ENCODE measurements at regions not wholly inside any gene's neighbourhood (a gene's known extent, or its start where the extent isn't known, plus 50 kb on each side); places are given as distances from the start of the nearest gene placed in this dataset.

DNA sequence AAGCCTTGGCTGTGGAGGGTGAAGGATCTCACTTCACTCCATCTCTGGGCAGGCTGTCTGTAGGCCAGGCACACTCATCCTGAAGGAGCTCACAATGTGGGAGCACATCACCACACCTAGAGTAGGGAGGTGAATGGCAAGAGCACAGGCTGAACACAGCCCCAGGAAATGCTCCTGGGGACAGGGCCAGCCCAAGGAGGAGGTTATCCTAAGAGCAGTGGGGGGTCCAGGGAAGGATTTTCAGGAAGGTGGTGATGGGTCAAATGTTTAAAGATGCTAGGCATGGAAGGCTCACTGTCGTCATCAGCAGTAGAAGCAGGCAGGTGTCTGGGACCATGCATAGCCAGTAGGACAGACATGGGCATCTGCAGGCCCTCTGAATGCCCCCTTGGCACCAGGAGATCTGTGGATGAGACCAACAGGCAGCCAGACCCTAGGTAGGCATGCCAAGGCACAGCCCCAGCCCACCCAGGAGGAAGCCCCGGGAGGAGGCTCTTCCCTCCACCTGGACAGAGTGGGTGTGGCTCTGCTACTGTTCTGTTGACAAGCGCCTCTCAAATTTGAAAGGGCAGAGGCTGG lies 91.7 kb upstream of the RAB6C start:
- no peak for DNase-seq (ENCODE audit: low read depth in 2 of 3, low spot score in 2 of 3)

DNA sequence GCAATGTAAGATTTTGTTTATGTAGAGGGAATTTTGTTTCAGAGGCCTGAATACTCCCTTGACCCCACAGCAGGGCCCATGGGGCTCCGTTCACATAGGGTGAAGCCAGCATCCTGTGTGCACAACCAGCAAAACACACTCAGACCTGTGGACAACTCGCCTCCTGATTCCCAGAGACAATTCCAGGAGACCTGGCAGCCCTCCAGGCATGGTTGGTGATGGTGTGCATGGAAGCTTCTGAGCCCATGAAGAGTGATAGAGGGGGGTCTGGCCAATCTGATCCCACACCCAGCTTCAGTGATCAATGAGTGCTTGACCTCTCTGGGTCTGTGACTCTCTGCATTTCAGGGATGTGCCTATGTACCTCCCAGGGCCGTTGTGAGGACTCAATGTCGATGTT lies 91.0 kb upstream of the RAB6C start:
- DNase-seq (ENCODE audit: low read depth in 2 of 3, low spot score in 2 of 3): no peak

GRCh38 chr2:129888896-129889295 lies 90.6 kb upstream of the RAB6C start:
- no peak for DNase-seq (ENCODE audit: low read depth in 2 of 3, low spot score in 2 of 3)

GRCh38 chr2:129891341-129892320 lies 87.8 kb upstream of the RAB6C start:
- DNase-seq (ENCODE audit: low read depth in 2 of 3, low spot score in 2 of 3): no peak

DNA sequence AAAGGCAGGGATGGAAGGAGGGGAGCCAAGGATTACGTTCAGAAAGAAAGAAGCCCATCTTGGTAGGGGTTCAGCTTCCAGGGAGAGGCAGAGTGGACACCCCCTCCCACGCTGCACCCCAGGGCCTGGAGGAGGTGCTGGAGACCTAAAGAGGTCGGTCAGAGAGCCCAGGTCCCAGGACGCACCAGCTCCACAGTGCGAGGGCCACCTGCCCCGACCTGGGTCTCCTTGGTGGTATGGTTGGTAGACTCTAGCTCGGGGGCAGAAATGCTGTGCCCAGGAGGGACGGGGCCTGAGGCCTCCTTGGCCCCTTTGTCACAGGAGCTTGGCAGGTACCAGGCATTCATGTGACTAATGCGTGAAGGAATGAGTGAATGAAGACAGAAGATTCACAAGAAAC lies 87.1 kb upstream of the RAB6C start:
- no peak for DNase-seq (ENCODE audit: low read depth in 2 of 3, low spot score in 2 of 3)

- DNase-seq (ENCODE audit: low read depth in 2 of 3, low spot score in 2 of 3): no peak
Observed at GRCh38 chr2:129892773-129893172, 86.7 kb upstream of the RAB6C start.

GRCh38 chr2:129893244-129893643 lies 86.2 kb upstream of the RAB6C start:
- no peak for DNase-seq (ENCODE audit: low read depth in 2 of 3, low spot score in 2 of 3)

DNA sequence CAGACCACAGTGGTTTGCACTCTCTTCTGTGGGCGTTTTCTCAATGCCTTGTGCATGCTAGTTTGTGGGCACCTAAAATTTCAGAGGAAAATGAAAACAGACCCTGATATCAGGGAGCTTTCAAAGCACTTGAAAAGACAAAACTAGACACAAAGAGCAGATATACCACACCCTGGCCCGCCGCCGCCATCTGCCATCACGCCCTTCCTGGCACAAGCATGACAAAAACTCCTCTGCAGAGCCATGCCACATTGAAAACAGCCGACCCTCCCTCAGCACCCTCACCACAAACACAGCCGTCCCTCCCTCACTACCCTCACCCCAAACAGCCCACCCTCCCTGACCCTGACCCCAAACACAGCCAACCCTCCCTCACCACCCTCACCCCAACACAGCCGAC lies 84.8 kb upstream of the RAB6C start:
- DNase-seq (ENCODE audit: low read depth in 2 of 3, low spot score in 2 of 3): no peak

- DNase-seq (ENCODE audit: low read depth in 2 of 3, low spot score in 2 of 3): no peak
Observed at GRCh38 chr2:129895061-129895460, 84.4 kb upstream of the RAB6C start.

GRCh38 chr2:129895526-129896082 lies 83.9 kb upstream of the RAB6C start:
- no peak for DNase-seq (ENCODE audit: low read depth in 2 of 3, low spot score in 2 of 3)

DNA sequence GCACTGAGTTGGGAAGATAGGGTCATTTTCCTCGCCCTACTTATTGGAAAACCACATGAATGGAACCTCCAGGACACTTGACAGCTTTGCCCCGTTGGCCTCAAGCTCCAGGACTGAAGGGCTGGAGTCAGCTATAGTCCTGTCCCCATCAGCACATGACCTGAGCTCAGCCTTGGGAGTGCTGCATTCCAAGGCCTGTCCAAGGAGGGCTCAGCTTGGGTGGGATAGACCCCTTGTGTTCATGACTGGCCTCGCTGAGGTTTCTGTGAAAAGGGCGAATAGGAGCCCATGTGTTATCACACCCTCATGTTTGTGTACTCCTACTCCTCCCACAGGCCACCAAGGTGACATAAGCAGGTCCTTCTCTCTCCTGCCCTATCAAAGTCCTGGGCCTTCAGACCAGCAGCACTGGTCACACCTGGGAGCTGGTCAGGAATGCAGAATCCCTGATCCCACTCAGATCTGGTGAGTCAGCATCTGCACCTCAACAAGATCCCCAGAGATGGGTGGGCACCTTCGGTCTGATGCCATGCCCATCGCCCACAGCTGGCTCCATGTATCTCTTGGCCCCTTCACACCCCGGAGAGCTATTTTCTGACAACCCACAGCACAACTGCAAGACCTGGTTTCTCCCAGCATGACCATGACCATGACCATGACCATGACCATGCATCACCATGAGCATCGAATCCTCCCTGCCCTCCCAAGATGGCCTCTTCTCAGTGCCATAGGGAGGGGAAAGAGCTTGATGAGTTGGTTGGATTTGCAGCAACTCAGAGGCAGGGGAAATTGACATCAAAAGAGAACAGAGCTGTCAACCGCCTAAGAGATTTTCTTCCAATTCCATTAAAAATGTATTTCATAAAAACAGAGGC lies 83.0 kb upstream of the RAB6C start:
- DNase-seq (ENCODE audit: low read depth in 2 of 3, low spot score in 2 of 3): no peak

- DNase-seq (ENCODE audit: low read depth in 2 of 3, low spot score in 2 of 3): no peak
Observed at GRCh38 chr2:129901754-129902415, 77.6 kb upstream of the RAB6C start.

DNA sequence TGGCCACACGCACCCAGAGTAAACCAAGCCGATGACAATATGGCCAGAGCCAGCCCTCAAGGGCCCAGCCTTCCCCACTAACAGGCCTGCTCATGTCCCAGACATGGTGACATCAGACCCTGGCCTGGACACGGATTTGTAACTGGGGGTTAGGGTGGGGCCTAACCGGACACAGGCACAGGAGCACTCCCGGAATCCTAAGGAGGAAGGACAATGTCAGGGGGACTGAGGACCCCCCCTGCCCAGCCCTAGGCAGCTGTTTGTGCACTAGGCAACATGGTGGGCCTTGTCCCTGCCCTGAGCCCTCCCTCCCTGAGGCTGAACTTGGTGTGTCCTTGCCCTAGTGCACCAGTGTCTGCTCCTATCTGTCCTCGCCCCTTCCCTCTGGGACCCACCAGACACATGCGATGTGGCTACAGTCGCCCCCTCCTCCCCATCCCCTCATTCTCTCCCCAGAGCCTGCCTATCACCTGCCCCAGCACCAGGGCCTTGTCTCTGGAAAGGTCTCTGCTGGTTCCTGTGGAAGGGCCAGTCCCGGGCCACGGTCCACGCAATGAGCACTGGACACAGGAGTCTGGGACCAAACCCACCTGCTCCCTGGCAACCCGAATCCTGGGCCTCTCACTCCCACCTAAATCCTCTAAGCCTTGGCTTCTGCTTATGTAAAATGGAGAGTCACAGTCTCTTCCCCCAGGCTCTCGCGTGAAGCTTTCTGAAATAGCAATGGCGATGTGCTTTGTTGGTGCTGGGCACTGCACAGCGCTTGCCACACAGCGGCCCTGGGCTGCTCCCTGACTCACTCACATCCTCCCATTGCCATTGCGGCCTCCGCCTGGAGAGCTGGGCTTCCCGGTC lies 76.5 kb upstream of the RAB6C start:
- no peak for DNase-seq (ENCODE audit: low read depth in 2 of 3, low spot score in 2 of 3)

DNA sequence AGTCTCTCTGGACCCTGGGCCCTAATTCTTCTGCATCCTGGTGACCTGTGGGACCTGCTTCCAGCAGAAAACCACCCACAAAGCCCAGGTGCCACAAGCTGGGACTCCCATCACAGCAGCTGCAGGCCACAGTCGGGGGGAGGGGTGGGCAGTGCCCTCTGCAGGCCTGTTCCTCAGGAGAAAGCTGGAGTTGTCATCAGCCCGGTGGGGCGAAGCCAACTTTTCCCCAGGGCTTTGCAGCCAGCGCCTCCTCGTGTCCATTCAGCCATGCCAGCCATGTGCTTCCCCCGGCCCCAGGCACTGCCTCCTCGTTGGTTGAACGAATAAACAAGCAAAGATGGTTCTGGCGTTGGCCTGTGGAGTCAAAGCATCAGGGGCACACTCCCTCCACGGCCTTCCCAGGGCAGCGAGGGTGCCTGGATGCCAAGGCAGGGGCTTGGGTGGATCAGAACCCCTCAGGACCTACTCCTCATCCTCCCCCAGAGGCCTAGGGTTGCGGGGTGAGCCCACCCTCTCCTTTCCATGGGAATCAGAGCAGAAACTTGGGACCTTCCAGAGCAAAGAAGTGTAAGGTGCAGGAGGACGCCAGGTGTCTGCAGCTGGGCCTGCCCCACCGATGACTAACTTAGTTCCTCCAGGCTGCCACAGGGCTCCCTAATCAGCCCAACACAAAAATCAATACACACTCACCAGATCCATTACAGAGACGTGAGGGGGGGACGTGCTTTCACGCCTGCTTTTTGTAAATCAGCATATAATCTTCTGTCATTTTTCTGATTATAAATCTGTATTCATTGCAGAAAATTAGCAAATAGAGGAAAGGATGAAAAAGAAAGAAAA lies 75.7 kb upstream of the RAB6C start:
- no peak for DNase-seq (ENCODE audit: low read depth in 2 of 3, low spot score in 2 of 3)

GRCh38 chr2:129904532-129905446 lies 74.7 kb upstream of the RAB6C start:
- DNase-seq (ENCODE audit: low read depth in 2 of 3, low spot score in 2 of 3): no peak

- DNase-seq (ENCODE audit: low read depth in 2 of 3, low spot score in 2 of 3): no peak
Observed at GRCh38 chr2:129905664-129906081, 73.8 kb upstream of the RAB6C start.

GRCh38 chr2:129906139-129906860 lies 73.2 kb upstream of the RAB6C start:
- DNase-seq (ENCODE audit: low read depth in 2 of 3, low spot score in 2 of 3): no peak

All from hematopoietic multipotent progenitor cell (in vitro differentiated cells).